Tibial artery (tissue), 4 donors: ENCODE measurements at regions not wholly inside any gene's neighbourhood (a gene's known extent, or its start where the extent isn't known, plus 50 kb on each side); places are given as distances from the start of the nearest gene placed in this dataset.
A peak's percentile ranks its signal among the peaks of the same experiment; 100 is the strongest.

Source experiments
- DNase-seq, 2 donors: peaks; one replicate each; pipeline ENCODE4 v3.0.0-alpha.2; 2019
- H3K27ac ChIP-seq, 2 donors: fragments of 200-600 bp; sonication (generic) in 1 of 2; 1 replicate in 1 of 2; 2 replicates in 1 of 2; pipeline ENCODE4 v1.5.1; 2018 to 2019; ENCODE audit warnings: mild to moderate bottlenecking in 1 of 2
- H3K27me3 ChIP-seq, 2 donors: fragments of 200-600 bp; sonication (generic) in 1 of 2; one replicate each; pipeline versions ENCODE4 v1.5.1 to v1.6.0; 2016 to 2019
- H3K36me3 ChIP-seq, 3 donors: fragments of 200-600 bp; sonication (generic) in 2 of 3; one replicate each; pipeline ENCODE4 v1.5.1; 2016 to 2019; ENCODE audit warnings: mild to moderate bottlenecking in 2 of 3
- H3K4me1 ChIP-seq, 4 donors: fragments of 200-600 bp; sonication (generic) in 2 of 4; 1 replicate in 3 of 4; 2 replicates in 1 of 4; pipeline ENCODE4 v1.5.1; 2016 to 2019
- H3K4me3 ChIP-seq, 2 donors: fragments of 200-600 bp; sonication (generic) in 1 of 2; 1 replicate in 1 of 2; 2 replicates in 1 of 2; pipeline ENCODE4 v1.5.1; 2018 to 2019; ENCODE audit warnings: mild to moderate bottlenecking in 2 of 2
- H3K9me3 ChIP-seq, 3 donors: fragments of 200-600 bp; sonication (generic) in 1 of 3; one replicate each; pipeline ENCODE4 v1.5.1; 2016 to 2019
- intact Hi-C: fragments of 100-400 bp; cut with DNase I; formaldehyde crosslinking; loops from one replicate; pipeline ENCODE4 v1.15.0; 2023; ENCODE audit warnings: low total_unique reads
- TF ChIP-seq, protein P1 (sequence below), 2 experiments: fragments of 200-600 bp in 1 of 2; fragments of 450-650 bp in 1 of 2; IDR thresholded peaks; one replicate each; pipeline ENCODE4 v1.5.1; 2017 to 2019; ENCODE audit warnings: antibody characterized with exemption in 2 of 2, mild to moderate bottlenecking in 1 of 2, moderate library complexity in 1 of 2

DNA sequence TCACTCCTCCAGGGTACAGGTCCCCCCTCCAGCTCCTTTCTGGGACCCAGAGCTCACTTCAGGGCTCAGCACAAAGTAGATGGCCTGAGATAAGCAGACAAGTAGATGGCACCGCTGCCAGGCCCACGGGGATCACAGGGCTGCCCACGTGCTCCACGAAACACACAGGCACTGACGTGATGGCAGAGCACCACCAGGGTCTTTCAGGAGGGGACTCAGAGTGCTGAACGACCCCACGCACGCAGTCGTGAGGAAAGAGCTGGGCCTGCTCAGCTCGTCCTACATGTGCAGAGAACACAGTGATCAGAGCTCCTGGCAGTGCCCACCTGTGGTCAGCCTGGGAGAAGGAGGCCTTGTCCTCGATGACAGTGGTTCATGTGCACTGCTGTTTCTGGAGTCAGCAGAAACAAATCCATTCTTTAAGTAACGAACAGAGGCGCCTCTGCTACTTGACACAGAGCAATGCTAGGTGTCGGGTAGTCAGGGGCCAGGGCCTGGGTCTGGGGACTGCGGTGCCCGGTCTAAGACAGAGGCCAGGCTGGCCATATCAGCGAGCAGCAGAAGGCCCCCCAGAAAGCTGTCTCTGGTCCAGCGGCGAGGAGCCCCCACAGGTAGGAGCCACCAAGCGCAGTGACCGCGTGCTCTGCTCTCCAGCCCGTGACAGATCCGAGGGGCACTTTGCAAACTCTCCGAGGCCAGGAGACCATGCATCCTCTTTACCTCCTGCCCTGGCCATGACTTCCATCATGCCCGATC lies 129.8 kb upstream of the FAM20C start:
- DNase-seq: peak in 1 of 2 donors; percentile 10
- H3K4me1 ChIP-seq: peaks cover 0 to 15% (median 12%) of the 10 kb centered on the region in 4 donors
- intact Hi-C loops: no loop called here

DNA sequence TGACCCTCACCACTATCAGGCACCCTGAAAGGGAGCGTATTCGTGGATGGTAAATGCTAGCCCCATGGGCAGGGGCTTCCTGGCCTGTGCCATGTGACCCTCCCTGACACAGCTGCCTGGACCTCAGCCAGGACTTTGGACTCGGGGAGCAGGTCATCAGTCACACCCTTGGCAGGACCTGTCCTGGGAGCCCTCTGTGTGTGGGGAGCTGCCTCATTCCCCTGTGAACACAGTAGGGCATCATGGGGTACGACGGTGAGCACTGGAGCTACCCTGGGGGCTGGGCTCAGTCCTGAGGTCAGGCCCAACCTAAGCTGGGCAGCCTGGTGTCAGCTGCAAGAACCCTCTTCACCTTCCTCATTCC lies 129.3 kb upstream of the FAM20C start:
- Histone ChIP-seq H3K9me3 (no peaks in the 10 kb centered on the region), H3K27me3 (peaks cover 0 to 5% of the 10 kb centered on the region in 2 donors), H3K4me3 (no peak overlapping the region), H3K4me1 (peaks cover 0 to 15% (median 12%) of the 10 kb centered on the region in 4 donors), H3K27ac (no peak overlapping the region), H3K36me3 (no peaks in the 10 kb centered on the region)
- TF ChIP-seq, protein P1, sequence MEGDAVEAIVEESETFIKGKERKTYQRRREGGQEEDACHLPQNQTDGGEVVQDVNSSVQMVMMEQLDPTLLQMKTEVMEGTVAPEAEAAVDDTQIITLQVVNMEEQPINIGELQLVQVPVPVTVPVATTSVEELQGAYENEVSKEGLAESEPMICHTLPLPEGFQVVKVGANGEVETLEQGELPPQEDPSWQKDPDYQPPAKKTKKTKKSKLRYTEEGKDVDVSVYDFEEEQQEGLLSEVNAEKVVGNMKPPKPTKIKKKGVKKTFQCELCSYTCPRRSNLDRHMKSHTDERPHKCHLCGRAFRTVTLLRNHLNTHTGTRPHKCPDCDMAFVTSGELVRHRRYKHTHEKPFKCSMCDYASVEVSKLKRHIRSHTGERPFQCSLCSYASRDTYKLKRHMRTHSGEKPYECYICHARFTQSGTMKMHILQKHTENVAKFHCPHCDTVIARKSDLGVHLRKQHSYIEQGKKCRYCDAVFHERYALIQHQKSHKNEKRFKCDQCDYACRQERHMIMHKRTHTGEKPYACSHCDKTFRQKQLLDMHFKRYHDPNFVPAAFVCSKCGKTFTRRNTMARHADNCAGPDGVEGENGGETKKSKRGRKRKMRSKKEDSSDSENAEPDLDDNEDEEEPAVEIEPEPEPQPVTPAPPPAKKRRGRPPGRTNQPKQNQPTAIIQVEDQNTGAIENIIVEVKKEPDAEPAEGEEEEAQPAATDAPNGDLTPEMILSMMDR (IDR thresholded peaks at IDR 0.05): no peak
- intact Hi-C loops: no loop called here
- no peak for DNase-seq

More for the DNA sequence above, 129.8 kb upstream of the FAM20C start:
- Histone ChIP-seq H3K9me3 (no peaks in the 10 kb centered on the region), H3K27me3 (peaks cover 0 to 5% of the 10 kb centered on the region in 2 donors), H3K4me3 (no peak overlapping the region), H3K27ac (no peak overlapping the region), H3K36me3 (no peaks in the 10 kb centered on the region)
- TF ChIP-seq, protein P1 (IDR thresholded peaks at IDR 0.05): no peak

DNA sequence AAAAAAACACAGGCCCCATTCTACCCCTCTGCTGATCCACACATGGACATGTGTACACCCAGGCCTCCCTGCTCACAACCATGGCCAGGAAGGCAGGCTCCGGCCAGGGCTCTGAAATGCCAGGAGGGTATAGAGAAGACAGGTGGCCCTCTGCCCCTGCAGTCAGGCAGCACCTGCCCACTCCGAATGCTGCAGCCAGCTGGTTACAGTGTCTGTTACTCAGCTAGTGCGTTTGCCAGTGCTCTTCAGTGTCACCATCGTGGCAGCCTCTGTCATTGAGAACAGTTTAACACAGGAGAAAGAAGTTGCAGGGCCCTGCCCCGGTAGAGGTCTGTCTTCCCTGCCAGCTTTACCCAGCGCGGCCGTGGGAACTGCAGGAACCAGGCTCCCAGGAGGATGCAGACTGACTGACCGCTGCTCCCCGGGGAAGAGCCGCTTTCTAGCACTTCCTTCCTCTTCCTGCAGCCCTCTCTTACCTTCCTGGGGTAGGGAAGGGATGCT lies 128.8 kb upstream of the FAM20C start:
- intact Hi-C loops: no loop called here
- Histone ChIP-seq H3K27me3 (peaks cover 0 to 5% of the 10 kb centered on the region in 2 donors), H3K4me3 (no peak overlapping the region), H3K36me3 (no peaks in the 10 kb centered on the region), H3K9me3 (no peaks in the 10 kb centered on the region), H3K4me1 (peaks cover 0 to 15% (median 12%) of the 10 kb centered on the region in 4 donors), H3K27ac (no peak overlapping the region)
- TF ChIP-seq, protein P1 (IDR thresholded peaks at IDR 0.05): no peak
- DNase-seq: no peak

DNA sequence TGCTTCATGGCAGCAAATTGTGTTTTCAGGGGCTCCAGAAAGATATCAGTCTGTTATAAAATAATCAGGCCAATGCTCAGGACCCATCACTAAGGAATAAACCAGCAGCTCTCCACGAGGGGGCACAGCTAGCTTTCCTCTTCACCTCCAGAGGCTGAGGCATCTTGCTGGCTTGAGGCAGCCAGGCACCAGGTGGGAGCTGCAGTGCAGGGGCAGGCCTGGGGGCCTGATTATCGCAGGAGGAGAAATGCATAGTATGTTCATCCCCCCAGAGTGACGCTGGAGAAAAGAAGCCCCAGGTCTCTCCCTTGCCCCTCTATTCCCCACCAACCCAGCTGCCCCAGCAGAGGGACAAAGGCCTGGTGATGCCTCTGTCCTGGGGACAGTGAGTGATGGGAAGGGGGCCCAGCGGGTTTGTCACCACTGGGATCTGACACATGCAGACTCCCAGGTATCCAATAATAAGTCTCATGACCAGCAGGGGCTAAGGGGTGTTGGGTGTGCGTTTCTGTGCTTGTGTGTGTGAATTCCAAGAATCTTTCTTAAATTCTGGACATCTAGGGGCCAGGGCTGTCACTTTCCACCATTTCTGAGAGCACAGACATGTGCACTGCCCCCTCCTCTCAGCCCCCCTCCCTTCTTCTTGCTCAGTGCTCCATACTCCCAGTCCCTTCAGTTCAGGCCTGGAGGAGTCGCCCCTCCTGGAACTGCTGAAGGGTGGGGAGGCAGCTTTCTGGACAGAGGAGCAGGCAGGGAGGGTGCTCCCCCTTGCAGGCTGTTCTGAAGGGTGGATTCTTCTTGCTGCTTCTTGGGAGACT lies 128.1 kb upstream of the FAM20C start:
- Histone ChIP-seq H3K27ac (no peak overlapping the region), H3K4me1 (peaks cover 0 to 15% (median 12%) of the 10 kb centered on the region in 4 donors), H3K27me3 (no peaks in the 10 kb centered on the region), H3K9me3 (no peaks in the 10 kb centered on the region), H3K4me3 (no peak overlapping the region), H3K36me3 (no peaks in the 10 kb centered on the region)
- intact Hi-C loops: no loop called here
- TF ChIP-seq, protein P1 (IDR thresholded peaks at IDR 0.05): peak; percentile 53 to 57
- DNase-seq: peak; percentile 52 to 81

DNA sequence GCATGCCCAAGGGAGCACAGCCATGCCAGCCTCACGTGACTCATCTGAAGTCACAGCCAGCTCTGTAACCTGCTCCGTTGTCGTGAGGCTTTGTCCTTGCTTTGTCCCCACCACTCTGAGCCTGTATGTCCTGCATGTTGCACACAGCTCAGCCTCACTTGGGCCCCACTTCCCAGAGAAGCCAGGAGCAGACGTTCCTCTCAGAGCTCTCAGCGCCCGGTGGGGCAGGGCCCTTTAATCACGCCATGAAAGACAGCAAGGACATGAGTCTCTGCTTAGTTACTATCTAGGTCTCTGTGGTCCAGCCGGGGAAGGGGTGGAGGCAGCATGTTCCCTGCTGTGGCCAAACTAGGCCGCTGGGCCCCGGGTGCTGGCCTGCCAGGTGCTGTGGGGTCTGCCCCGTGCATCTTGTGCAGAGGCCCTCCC lies 127.4 kb upstream of the FAM20C start:
- intact Hi-C loops: no loop called here
- H3K27ac ChIP-seq: no peak overlapping the region
- TF ChIP-seq, protein P1 (IDR thresholded peaks at IDR 0.05): no peak
- no peaks in the 10 kb centered on the region for H3K9me3 ChIP-seq
- H3K36me3 ChIP-seq: no peaks in the 10 kb centered on the region
- no peak overlapping the region for H3K4me3 ChIP-seq
- peaks cover 0 to 15% (median 12%) of the 10 kb centered on the region in 4 donors for H3K4me1 ChIP-seq
- no peak for DNase-seq
- H3K27me3 ChIP-seq: no peaks in the 10 kb centered on the region
